CD4-positive, alpha-beta T cell treated with Interleukin-15 for 4 hours (primary cell): ENCODE measurements at regions not wholly inside any gene's neighbourhood (a gene's known extent, or its start where the extent isn't known, plus 50 kb on each side); places are given as distances from the start of the nearest gene placed in this dataset.
"Not testable (repeated sequence)": the region's sequence is repeated elsewhere in the genome, so short reads cannot be mapped to it uniquely, and the experiment has no call there.

ENCODE experiments used
- DNase-seq: peaks from one replicate; pipeline ENCODE4 v3.0.0-alpha.2; 2020; ENCODE audit warnings: low spot score

DNA sequence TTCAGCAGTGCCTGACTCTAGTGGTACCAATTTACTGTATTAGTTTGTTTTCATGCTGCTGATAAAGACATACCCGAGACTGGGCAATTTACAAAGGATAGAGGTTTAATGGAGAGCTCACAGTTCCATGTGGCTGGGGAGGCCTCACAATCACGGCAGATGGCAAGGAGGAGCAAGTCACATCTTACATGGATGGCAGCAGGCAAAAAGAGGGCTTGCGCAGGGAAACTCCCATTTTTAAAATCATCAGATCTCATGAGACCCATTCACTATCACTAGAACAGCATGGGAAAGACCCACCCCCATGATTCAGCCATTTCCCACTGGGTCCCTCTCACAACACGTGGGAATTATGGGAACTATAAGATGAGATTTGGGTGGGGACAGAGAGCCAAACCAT is 243.7 kb upstream of the KLF3 start:
- not testable (repeated sequence) for DNase-seq

DNA sequence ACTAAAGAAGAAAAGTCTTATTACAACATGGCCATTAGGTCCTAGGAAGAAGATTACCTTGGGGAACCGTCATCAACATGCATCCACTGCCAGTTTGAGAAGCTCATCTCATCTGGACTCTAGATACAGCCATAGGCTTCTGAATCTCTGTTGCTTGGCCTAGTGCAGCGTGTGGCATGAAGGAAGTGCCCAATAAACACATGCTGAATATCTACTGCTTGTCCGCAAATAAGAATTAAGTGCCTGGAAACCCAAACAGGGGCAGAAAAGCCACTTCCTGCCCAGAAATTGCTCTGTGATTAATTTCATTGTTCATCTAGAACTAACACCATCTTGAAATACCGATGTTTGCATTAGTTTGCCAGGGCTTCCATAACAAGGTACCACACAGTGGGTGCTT is 241.1 kb upstream of the KLF3 start:
- no peak for DNase-seq

DNA sequence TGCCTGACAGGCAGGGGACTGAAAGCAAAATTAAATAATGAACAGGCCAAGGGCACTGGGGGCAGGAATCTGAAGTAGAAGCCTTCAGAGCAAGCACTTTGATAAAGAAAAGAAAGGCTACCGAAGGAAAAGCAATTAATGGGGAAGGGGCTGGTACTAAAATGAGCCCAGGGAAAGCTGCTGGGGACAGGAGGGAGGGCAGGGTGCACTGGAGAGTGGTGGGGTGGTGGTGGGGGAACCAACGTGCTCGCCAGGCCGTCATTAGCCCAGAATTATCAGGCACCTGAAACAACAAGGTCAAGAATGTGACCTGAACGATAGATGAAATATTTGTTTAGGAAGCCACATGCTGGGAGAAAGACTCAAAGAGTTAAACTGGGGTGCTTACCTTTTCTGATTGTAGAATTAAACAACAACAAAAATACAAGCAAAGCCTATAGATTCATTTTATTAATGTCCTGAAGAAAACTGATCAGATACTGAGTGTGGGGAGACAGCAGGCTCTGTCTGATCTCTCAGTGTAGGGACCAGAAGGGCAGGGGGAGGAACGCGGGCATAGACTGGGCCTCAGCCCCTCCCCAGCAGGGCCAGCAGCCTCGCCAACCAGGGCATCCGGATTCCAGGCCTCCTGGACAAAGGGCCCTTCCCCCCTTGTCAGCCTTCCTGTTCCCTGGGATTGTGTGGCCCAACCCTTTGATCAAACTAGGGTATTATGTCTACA is 239.7 kb upstream of the KLF3 start:
- DNase-seq: no peak

DNA sequence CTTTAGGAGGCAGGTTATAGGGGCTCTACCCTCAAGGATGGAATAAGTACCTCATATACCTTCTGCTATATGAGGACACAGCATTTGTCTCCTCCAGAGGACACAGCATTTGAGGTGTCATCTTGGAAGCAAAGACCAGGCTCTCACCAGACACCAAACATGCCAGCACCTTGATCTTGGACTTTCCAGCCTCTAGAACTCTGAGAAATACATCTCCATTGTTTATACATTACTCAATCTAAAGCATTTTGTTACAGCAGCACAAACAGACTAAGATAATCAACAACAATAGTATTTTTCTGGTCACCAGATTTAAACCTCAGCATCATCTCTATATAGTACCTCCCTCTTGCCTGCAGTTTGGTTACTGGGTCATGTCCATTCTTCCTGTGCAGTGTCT is 237.5 kb upstream of the KLF3 start:
- DNase-seq: no peak

DNA sequence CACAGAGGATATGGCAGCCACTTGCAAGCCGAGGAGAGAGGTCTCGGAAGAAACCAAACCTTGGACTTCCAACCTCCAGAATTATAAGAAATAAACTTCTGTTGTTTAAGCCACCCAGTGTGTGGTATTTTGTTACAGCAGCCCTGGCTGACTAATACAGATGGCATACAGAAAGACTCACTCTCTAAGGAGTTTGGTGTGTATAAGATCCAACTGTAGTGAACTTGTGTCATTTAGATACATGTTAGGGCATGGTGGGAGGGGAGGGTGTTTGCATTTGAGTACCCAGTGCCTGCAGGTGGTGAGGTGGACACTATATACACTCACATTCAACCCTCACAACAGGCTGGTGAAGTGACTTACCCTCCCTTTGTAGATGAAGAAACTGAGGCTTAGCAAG is 233.2 kb upstream of the KLF3 start:
- DNase-seq: no peak

DNA sequence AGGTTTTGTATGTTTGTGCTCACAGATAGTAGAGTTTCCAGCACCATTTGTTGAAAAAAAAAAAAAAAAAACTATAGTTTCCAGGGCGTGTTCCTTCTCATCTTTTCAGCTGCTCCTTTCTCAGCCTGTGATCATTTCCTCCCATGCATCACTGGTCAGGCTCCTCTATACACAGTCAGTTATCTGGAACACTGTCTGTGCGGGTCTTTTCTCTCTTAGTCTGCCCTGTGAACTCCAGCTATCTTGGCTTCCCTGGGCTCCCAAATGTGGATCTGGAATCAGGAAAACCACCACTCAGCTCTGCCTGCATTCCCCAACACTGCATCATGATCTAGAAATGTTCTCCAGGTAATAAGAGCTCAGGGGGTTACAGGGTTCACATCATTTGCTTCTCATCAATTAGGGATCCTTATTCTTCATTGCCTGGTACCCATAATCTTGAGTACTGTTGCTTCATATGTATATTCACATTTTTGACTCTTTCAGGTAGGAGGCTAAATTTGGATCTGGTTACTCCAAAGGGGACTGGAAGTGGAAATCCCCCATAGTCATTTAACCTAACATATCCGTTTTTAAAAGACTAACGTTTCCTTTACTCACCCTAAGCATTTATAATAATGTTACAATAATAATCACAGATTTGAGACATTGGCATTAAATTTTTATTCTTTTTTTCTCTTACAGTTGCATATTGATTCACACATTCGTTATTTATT is 221.8 kb upstream of the KLF3 start:
- DNase-seq: no peak

DNA sequence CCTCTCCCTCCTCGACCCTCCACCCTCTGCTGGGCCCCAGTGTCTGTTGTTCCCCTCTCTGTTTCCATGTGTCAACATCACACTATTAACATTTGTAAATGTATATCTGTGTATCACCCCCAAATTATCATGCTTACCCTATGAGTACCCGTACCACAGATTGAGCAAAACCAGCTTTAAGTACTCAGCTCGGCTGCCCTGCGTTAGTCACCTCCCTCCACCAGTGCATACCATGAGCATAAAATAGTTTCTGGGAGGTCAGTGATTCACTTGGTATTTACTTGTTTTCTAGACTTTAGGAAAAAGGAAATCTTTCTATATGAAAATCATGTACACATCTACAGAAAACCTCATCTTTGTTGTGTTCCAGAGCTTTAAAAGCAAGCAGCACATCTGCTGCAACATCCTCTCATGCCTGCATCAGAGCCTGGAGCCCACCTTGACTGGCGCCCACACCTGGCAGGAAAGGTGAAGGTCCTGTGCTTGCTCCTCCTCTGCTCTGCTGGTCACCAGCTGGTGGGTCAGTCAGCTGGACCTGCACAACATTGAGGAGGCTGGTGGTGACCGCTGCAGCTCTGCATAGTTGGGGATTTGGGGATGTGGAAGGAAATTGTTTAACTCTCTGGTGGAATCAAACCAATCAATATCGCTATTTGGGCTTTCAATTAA is 214.4 kb upstream of the KLF3 start:
- no peak for DNase-seq

DNA sequence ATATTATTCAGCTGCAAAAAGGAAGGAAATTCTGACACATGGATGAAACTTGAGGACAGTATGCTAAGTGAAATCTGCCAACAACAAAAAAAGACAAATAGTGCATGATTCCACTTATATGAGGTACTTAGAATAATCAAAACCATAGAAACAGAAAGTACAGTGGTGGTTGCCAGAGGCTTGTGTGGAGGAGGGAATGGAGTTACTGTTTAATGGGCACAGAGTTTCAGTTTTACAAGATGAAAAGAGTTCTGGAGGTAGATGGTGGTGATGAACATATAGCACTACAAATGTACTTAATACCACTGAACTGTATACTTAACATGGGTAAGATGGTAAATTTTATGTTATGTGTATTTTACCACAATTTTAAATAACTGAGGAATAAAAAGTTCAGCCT is 212.0 kb upstream of the KLF3 start:
- DNase-seq: no peak

DNA sequence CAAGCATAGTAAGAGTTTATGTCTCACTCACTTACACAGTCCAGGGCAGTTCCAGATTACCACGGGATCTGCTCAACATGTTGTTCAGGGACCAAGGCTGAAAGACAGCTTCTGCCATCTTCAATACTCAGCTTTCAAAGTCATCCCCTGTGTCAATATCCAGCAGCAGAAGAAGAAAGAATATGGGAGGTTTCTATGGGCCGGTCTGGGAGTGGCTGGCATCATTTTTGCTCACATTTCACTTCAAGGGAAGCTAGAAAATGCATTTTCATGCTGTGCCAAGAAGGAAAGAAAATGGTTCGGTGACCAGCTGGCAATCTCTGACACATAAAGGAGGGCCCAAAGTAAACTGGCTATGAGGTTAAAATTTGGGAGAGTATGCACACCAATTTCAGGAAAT is 211.5 kb upstream of the KLF3 start:
- DNase-seq: no peak

DNA sequence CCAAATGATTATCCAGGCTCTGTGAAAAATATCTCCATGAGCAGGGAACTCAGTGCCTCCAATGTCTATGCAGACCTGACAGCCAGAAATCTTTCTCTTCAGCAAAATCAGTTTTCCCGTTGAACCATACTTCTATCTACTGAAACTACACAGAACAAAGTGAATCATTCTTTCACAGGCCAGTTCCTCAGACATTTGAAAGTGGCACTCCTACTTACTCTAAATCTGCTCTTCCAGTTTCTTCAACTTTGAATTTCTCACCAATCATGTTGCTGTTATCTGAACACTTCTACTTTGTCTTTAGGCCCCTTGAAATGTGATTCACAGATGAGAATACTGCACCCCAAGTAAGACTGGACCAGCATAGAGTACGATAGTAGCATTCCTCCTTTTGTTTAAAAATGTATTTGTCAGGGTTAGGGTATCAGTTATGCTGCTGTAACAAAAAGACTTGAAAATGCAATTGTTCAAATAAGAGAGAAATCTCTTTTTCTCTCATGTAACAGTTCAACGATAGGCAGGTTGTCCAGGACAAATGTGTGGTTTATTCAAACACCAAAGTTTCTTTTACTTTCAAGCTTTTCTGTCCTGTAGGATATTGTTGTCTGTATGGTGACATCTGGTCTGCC is 210.6 kb upstream of the KLF3 start:
- no peak for DNase-seq

DNA sequence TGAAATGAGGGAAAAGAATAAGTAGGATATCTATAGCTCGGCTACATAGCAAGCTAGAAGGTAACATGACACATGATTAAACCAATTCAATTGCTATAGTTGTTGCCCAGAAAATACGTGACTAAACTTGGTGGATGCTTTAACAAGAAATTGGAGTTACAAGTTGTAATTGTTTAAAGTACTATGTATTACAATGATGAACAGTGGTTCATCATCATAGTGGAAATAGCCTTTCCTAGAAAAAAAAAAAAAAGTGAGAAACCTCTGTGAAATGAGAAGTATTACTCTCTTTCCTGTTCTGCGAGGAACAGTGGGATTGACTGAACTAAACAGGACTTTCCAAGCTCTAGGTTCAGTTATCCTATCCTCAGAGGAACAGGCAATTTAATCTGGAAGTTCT is 209.7 kb upstream of the KLF3 start:
- DNase-seq: no peak

DNA sequence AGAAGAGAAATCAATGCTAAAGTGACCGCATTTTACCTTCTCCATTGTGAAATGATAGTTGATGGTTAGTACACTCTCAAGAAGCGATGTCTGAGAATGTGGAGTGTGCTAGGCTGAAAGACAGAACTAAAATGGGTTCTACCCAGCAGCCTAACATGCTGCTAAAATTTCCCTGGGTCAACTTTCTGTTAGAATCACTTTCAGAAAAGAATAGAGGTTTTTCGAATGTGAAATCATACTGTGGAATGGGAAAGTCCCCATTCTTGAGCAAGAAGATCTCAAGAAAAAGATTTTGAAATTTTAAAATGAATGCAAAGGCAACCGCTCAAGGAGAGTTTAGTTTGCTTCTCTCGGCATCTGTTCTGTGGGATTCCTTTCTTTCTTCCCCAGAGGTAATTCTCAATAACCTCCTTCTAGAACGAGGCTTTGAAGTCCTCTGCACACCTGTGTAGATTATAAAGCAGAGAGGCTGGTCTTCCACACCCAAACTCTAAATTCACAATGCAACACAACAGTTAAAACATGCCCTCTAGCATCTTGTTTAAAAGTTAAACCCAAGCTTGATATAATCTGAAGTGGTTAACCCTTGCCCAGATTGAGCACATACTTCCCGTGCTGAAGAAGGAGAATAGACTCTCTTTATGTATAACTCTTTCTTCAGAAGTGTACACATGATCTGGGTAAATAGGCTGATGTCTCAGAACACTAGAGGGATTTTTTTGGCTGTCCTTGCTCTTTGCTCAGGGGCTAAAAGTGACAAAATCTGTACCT is 208.7 kb upstream of the KLF3 start:
- no peak for DNase-seq

DNA sequence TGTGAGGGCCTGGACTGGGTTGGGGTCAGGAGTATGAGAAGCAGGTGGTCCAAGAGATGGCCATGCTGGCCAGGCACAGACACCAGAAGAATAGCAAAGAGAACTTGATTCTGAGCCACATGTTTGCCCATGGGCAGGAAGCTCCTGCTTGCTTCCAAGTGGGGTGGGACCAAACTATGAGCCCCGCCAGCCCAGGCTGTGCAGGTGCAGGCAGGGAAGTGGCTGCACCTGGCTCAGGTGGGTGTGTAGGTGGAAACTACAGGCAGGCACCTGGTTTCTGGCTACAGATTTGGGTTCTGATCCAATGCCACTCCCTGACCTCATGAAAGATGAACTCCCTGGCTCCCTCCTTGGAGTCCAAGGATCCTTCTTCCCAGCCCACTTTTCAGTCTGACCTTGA is 207.9 kb upstream of the KLF3 start:
- DNase-seq: no peak

DNA sequence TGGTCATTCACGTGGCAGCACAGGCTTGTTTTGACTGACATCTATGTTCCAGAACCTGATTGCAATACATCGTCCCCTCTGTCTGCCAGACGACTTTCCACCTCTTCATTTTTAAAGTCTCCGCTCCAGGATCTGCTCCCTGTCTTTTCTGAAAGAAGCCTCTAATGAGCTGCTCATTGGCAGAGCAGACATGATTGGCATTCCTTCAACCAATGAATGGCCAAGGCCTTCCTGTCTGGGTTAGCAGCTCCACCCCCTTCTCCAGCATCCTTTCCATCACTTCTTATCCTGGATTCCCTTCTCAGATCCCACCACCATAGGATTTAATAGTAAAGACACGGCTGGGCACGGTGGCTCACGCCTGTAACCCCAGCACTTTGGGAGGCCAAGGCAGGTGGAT is 202.7 kb upstream of the KLF3 start:
- DNase-seq: no peak

DNA sequence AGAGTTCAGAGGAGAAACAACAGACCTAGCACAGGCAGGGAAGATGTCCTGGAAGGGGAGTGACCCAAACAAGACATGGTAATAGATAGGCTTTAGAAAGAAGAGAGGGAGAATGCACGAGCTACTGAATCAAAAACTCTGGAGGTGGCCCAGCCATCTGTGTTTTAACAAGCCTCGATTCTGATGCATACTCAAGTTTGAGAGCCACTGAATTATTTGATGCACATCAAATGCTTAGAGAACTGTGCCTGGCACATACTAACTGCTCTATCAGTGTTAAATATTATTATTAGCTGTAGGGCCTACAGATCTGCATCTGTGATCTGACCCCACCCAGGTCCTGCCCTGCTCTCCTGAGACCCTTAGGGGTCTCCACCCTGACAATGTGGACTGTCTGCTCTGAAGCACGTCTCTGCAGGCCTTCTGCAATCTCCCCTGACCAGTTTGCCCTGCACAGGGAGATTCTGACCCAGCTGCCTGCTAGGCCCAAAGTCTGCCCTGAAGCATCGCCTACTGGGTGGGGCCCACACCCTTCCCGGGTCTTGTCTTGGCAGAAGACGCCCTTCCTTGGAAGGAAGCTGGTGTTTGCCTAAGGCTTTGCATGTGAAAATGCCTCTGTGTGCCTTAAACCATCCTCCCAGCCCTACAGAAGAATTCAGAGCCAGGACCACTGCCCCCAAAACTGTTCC is 201.5 kb upstream of the KLF3 start:
- DNase-seq: no peak

DNA sequence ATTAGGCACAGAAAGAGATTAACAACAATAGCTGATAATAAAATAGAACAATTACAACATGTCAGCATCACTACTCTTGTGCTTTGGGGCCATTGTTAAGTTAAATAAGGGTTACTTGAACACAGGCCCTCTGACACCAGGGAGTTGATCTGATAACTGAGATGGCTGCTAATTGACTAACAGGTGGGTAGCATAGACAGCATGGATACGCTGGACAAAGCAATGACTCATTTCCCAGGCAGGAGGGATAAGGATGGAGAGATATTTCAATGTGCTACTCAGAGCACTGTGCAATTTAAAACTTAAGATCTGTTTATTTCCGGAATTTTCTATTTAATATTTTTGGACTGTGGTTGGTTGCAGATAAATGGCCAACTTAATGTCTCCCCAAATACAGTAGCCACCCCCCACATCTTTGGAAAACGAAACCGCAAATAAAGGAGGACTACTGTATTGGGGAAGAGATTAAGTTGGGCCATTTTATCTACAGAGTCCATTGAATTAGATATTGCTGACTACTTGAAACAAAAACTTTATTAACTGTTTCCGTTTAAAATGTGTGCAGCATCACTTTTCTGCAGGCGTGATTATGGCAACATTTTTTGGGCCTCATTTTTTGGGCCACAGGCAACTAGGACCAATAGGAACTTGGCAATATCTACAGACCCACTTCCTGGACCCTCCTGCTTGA is 200.6 kb upstream of the KLF3 start:
- no peak for DNase-seq

DNA sequence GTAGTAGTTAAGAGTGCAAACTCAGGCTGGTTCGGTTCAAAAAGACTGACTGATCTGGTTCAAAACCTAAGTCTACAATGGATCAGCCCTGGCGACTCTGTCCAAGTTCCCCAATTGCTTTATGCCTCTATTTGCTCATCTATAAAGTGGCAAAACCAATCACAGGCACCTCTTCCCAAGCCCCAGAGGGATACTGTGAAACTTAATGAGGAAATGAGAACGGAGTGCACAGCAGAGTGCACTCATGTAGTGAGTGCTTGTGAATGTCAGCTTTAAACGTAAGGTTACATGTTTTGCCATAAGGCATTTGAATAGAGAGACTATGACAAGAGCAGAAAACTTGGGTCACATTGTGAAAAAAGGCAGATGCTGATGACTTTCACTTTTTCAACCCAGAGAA is 199.7 kb upstream of the KLF3 start:
- no peak for DNase-seq

DNA sequence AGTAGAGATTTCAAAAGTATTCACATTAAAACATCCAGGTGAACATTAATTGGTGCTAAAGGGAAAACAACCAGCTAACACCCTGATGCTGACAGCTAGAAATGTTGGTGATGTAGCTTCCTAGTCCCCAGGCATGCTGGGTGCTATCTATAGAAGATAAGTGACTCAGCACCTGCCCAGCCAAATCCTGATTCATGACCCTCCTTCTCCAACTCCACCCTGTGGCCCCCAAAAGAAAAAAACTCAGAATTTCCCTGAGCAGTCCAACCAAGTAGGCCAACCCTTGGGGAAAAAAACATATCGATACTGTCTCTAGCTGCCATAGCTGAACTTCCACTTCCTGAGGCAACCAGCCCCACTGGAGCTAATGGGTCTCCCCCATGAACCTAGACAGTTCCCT is 197.6 kb upstream of the KLF3 start:
- DNase-seq: no peak

DNA sequence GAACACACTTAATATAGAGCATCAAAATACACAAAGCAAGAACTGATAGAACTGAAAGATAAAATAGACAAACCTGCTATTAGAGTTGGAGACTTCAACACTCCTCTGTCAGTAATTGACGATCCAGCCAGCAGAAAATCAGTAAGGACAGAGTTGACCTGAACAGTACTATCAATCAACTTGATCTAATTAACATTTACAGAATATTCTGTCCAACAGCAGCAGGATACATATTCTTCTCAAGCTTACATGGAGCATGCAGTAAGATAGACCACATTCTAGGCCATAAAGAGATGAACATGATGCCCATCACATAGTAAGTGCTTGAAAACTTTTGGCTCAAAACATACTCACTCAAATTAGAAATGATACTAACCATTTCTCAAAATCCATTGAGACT is 196.7 kb upstream of the KLF3 start:
- no peak for DNase-seq

DNA sequence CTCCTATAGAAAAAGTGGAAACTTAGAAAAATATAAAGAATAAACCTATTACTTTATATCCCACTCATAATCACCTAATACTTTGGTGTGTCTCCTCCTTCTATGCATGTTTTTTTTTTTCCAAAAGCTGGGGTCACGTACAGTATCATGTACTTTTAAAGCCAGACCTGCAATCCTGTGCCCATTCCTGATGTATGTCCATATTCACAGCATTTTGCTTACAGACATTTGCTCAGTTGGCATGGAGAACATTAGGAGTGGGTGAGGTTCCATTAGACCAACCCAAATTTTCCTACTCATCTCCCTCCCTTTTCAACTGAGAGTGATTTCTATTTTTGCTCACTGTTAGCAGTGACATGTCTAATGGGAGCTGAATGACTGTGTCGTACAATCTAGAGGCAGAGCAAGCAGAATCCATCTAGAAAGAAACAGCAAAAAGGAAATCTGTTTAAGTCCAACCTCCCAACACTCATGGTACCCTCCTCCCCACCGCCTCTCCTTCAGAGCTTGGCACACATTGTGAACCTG is 195.6 kb upstream of the KLF3 start:
- no peak for DNase-seq

DNA sequence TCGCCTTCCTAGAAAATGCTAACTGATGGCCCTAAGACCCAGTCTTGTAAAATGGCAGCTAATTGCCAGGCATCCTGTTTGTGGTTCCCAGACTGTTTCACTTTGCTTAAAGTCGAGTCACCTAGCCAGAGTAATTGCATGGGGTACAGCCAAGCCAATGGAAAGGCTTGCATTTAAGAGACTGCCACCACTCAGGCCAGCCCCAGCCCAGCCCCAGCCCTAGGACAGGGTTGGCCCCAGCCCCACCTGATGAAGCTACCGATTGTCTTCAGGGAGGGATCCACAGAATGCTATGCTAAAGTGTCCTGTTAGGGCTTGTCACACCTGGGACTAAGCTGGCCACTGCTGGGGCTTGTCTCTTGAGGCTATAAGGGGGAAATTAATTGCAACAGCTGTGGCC is 194.6 kb upstream of the KLF3 start:
- DNase-seq: no peak
